Neural cell (in vitro differentiated cells): ENCODE measurements at regions not wholly inside any gene's neighbourhood (a gene's known extent, or its start where the extent isn't known, plus 50 kb on each side); places are given as distances from the start of the nearest gene placed in this dataset.

Experiments
- EZH2 ChIP-seq: fragments of 200-600, 300-800 bp; shearing (Covaris generic), sonication (generic); IDR thresholded peaks from 2 replicates; pipeline ENCODE4 v1.6.1; 2014; ENCODE audit warnings: antibody characterized with exemption, low read length, borderline replicate concordance, mild to moderate bottlenecking; ENCODE audit not compliant: insufficient read depth, poor library complexity, severe bottlenecking
- POLR2AphosphoS5 ChIP-seq: IDR thresholded peaks from 2 replicates; pipeline ENCODE4 v1.6.1; 2012
- TF ChIP-seq, protein P1 (sequence below): fragments of 450-650 bp; IDR thresholded peaks from 2 replicates; pipeline ENCODE4 v1.5.1; 2014; ENCODE audit warnings: antibody characterized with exemption, mild to moderate bottlenecking, moderate library complexity; ENCODE audit not compliant: poor library complexity, severe bottlenecking

DNA sequence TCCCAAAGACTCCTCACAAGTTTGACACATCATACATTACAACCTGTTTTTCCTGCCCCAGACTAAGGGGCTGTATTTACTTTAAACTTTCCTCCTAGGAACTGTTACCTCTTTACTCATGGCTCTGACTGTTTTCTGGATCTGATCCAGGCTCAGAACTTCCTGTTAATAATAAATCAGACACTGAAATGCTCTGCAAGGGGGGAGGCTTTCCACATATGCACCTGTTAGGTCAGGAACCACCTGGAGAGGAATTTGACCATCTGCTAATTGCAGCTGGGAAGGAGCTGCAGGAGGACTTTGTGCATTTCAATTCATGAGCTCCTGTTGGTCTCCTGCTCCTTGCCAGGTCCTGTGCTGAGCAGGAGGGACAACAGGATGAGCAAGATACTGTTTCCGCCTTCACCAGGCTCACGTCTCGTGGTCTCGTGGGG is 476.9 kb upstream of the CDH5 start:
- TF ChIP-seq, protein P1, sequence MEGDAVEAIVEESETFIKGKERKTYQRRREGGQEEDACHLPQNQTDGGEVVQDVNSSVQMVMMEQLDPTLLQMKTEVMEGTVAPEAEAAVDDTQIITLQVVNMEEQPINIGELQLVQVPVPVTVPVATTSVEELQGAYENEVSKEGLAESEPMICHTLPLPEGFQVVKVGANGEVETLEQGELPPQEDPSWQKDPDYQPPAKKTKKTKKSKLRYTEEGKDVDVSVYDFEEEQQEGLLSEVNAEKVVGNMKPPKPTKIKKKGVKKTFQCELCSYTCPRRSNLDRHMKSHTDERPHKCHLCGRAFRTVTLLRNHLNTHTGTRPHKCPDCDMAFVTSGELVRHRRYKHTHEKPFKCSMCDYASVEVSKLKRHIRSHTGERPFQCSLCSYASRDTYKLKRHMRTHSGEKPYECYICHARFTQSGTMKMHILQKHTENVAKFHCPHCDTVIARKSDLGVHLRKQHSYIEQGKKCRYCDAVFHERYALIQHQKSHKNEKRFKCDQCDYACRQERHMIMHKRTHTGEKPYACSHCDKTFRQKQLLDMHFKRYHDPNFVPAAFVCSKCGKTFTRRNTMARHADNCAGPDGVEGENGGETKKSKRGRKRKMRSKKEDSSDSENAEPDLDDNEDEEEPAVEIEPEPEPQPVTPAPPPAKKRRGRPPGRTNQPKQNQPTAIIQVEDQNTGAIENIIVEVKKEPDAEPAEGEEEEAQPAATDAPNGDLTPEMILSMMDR: no peak
- TF ChIP-seq POLR2AphosphoS5 (no peak), EZH2 (no peak)
